ENCODE measurements at regions not wholly inside any gene's neighbourhood (a gene's known extent, or its start where the extent isn't known, plus 50 kb on each side); places are given as distances from the start of the nearest gene placed in this dataset.

- no peak for DNase-seq (ENCODE audit: low spot score)
Measured at GRCh38 chr13:40447857-40448256, 218.6 kb downstream of the FOXO1 start.

GRCh38 chr13:40452038-40452666, 214.3 kb downstream of the FOXO1 start:
- no peak for DNase-seq (ENCODE audit: low spot score)

DNA sequence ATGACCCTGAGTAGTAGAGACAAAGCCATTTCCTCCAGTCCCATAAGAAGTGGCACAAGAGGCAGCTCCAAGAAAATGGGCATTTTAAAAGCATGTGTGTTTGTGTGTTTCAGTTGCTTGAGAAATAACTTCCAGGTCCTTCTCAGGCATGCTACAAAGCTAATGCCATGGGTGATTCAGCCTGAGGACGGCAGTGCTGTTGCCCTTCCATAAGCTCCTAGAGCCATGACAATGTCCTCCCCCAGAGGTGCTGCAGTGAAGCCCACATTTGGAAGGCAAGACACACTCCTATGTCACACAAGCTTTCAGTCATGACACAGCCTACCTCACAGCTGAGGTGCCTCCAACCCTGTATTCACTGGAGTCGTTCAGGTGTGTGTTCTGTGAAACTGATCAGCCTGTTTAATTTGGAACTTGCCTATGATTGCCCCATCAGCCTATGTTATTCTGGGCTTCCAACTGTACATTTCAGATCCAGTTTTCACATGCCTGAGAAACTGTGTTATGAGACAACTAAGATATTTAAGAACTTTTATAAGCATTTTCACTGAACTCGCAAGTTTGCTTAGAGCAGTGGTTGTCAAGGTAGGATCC, 213.6 kb downstream of the FOXO1 start:
- DNase-seq (ENCODE audit: low spot score): no peak

- peak; percentile 18 for DNase-seq (ENCODE audit: low spot score)
Measured at GRCh38 chr13:40453351-40454021, 213.0 kb downstream of the FOXO1 start.

- no peak for DNase-seq (ENCODE audit: low spot score)
Measured at GRCh38 chr13:40456397-40456953, 210.0 kb downstream of the FOXO1 start.

DNA sequence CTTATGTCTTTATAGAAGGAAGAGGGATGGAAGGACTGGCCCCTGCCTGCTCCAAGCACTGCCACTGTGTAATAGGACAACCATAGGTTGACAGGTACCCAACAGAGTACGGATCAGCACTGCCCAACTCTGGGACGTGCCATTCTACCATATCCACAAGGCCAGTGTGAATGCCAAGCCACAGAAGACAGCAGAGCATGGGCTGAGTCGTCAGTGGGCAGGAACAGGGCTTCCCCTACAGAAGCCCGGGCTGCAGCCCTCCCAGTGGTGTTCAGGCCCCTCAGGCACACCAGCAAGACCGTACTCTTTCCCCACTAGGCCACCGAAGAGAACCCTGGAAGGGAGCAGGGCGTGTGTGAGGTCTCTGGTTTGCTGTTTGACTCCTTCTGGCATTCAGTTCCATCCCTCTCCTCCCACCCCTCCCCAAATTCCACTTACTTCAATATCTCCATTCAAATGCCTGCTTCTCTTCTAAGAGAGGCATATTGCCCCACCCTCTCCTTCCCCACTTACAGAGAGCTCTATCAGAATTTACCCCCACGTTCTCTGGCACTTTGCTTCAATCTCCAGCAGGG, 209.4 kb downstream of the FOXO1 start:
- no peak for DNase-seq (ENCODE audit: low spot score)

DNA sequence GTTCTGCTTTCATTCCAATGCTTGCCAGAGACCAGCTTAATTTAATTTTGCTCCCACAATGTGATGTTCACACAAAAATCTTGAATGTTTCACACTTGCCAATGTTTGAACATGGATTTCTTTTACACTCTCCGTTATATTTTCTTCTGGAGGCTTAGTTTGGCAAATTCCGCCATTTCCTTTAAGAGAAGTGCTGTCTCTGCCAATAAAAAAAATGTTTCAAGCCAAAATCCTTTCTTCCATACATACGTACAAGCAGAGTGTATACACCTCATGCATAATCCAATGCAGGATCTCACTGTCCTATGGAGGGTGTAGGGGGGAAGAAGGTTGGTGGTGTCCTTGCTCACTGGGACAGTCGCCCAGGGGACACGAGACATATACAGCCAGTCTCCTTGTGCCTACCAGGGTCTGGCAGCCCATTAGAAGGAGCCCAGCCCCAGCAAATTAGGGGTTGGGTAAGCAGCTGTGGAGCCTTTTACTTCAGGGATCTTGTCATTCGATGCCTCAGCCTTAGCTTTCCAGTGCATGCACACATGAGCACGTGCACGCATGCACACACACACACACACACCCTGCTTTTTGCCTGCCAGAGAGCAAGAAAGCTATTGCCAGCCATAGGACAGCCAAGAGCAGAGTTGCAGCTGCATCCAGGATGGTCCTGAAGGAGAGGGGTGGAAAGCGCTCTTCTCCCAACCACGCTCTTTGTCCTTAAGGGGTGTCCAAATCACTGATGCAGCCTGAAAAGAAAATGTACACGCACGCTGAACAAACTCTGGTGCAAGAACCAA, 208.3 kb downstream of the FOXO1 start:
- no peak for DNase-seq (ENCODE audit: low spot score)

GRCh38 chr13:40458720-40458990, 207.8 kb downstream of the FOXO1 start:
- no peak for DNase-seq (ENCODE audit: low spot score)

- no peak for DNase-seq (ENCODE audit: low spot score)
Measured at GRCh38 chr13:40460116-40460515, 206.3 kb downstream of the FOXO1 start.

GRCh38 chr13:40464337-40465014, 202.0 kb downstream of the FOXO1 start:
- no peak for DNase-seq (ENCODE audit: low spot score)

DNA sequence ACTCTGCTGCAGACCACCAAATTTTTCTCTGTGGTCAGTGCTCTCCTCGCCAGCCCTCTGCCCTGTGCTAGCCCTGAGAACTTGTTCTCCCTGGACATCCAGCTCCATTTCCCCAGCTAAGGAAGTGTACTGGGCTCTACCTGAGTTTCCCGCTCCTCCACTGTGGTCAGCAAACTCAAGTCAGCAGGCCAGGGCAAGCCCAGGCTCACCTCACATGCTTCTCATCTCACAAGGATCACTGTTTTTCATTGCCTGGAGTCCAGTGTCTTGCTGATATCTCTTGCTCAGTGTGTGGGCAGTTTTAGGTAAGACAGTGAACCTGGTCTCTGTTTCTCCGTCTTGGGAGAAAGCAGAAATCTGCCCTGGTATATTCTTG, 201.4 kb downstream of the FOXO1 start:
- DNase-seq (ENCODE audit: low spot score): no peak

GRCh38 chr13:40466272-40466671, 200.2 kb downstream of the FOXO1 start:
- no peak for DNase-seq (ENCODE audit: low spot score)

GRCh38 chr13:40468227-40468838, 198.1 kb downstream of the FOXO1 start:
- no peak for DNase-seq (ENCODE audit: low spot score)

DNA sequence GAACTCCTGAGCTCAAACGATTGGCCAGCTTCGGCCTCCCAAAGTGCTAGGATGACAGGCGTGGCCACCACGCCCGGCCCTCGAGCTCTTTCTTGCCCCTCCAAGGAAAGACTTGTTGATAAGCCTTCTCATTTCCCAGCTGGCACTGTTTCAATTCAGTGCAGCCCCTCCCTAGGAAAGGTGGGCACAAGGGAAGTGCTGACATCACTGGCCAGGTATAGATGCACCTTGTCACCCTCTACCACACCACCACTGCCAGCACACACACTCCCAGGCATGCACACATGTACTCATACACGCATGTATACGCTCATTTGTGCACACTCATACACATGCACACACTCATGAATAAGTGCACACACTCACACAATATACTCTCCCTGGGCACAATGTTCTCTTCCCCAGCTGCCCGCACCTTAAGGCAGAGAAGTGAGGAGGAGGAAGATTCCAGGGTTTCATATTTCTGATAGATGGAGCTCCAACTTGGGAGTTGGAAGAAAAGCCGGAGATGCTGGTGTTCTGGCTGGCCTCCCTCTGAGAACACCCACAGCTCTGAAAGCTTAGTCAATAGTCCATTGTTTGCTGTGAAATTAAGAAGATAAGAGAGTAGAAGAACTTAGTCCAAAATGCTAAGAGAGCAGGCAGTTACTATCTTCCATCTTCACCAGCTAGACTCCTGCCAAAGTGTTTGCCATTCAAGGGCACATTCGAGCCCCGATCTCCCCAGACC, 196.7 kb downstream of the FOXO1 start:
- no peak for DNase-seq (ENCODE audit: low spot score)

- DNase-seq (ENCODE audit: low spot score): no peak
Measured at GRCh38 chr13:40470660-40471059, 195.8 kb downstream of the FOXO1 start.

DNA sequence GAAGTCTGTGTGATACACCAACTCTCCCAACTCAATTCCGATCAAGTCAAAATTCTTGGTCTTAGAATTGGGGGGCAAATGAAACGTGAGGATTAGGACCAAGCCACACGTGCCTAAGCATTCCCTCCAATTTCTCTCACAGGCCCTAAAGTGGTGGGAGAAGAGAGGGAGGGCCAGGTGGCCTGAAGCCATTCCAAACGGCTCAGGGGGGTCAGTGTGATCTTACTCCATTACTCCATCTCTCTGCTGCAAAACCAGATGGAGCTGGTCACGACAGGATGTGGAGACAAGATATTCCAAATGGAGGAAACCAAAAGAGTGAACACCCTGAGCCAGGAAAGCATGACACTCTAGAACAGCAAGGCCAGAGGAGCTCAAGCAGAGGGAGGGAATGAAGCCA, 195.4 kb downstream of the FOXO1 start:
- no peak for DNase-seq (ENCODE audit: low spot score)

- DNase-seq (ENCODE audit: low spot score): no peak
Measured at GRCh38 chr13:40471911-40472310, 194.5 kb downstream of the FOXO1 start.

DNA sequence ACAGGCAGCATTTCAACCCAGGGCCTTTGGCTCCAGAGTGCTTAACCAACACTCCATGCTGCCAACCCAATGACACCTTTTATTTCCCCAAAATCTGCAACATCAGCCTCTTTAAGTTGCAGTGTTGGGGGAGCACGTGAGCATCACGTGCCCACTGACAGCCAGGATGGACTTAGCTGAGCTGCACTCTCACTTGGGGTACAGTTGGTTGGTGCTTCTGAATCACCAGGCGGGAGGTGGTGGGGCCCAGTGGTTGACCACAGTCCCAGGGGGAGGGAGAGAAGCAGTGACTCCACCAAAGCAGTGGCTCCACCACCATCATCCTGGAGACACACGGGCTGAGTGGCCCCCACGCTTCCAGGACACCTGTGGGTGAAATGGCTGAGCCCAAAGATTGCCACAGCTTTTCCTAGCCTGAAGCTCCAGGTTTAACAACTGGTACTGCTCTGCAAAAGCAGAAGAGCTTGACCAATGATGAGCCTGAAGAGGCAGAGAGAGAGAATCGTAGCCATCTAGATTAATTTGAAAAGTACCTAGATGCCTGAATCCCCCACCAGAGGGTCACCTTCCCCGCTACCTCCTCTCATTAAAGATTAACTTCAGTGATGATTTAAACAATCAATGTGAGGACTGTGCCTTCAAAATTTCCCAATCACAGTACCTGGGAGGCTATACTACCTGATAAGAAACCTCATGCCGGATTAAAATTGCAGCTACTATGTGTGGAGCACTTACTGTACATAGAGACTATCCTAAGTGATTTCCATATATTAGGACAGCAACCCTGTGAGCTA, 193.8 kb downstream of the FOXO1 start:
- DNase-seq (ENCODE audit: low spot score): no peak

- DNase-seq (ENCODE audit: low spot score): no peak
Measured at GRCh38 chr13:40475617-40476016, 190.8 kb downstream of the FOXO1 start.
